Muscle layer of colon (tissue), 2 donors: ENCODE measurements at regions not wholly inside any gene's neighbourhood (a gene's known extent, or its start where the extent isn't known, plus 50 kb on each side); places are given as distances from the start of the nearest gene placed in this dataset.
"Not testable (repeated sequence)": the region's sequence is repeated elsewhere in the genome, so short reads cannot be mapped to it uniquely, and the experiment has no call there.

ENCODE experiments used
- H3K27ac ChIP-seq: one replicate; pipeline ENCODE4 v1.7.0; 2013; ENCODE audit warnings: low read depth, mild to moderate bottlenecking, low read length, moderate library complexity
- H3K27me3 ChIP-seq, 2 donors: one replicate each; pipeline ENCODE4 v1.7.0; 2013; ENCODE audit warnings: low read length in 2 of 2, mild to moderate bottlenecking in 2 of 2; ENCODE audit not compliant: insufficient read depth in 2 of 2, control insufficient read depth in 1 of 2
- H3K36me3 ChIP-seq: one replicate; pipeline ENCODE4 v1.7.0; 2013; ENCODE audit warnings: mild to moderate bottlenecking, low read length; ENCODE audit not compliant: insufficient read depth
- H3K4me1 ChIP-seq: one replicate; pipeline ENCODE4 v1.7.0; 2013; ENCODE audit warnings: mild to moderate bottlenecking, low read length; ENCODE audit not compliant: insufficient read depth
- H3K4me3 ChIP-seq, 2 donors: one replicate each; pipeline ENCODE4 v1.7.0; 2013; ENCODE audit warnings: low read length in 2 of 2, low read depth in 1 of 2, mild to moderate bottlenecking in 1 of 2, moderate library complexity in 1 of 2
- H3K9ac ChIP-seq: one replicate; pipeline ENCODE4 v1.7.0; 2013; ENCODE audit warnings: low read length
- H3K9me3 ChIP-seq: one replicate; pipeline ENCODE4 v1.7.0; 2013; ENCODE audit warnings: mild to moderate bottlenecking, low read length
- donor health status: abdominal sarcoma.
- donor health status: Adenocarcinoma of cecum.

DNA sequence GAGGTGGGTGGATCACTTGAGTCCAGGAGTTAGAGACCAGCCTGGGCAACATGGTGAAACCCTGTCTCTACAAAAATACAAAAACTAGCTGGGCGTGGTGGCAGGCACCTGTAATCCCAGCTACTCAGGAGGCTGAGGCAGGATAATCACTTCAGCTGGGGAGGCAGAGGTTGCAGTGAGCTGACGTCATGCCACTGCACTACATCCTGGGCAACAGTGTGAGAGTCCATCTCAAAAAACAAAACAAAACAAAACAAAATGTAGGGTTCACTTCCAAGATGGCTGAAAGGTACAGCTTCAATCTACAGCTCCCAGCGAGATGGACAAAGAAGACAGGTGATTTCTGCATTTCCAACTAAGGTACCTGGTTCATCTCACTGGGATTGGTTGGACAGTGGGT is 291.6 kb downstream of the HGF start:
- H3K4me1 ChIP-seq, H3K9ac ChIP-seq, H3K36me3 ChIP-seq, H3K27ac ChIP-seq, H3K4me3 ChIP-seq, H3K27me3 ChIP-seq, H3K9me3 ChIP-seq: not testable (repeated sequence)

DNA sequence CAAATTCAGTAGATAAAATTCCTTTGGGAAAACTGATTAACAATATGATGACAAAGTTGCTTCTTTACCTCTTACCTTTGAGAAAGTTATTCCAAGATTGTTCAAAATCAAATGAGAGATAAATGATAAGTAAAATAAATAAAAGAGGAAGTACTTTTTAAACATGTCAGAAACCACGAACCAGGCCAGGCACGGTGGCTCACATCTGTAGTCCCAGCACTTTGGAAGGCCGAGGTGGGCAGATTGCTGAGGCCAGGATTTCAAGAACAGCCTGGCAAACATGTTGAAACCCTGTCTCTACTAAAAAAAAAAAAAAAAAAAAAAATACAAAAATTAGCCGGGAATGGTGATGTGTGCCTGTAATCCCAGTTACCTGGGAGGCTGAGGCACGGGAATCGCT is 296.6 kb downstream of the HGF start:
- Histone ChIP-seq H3K9ac (no peak overlapping the region), H3K4me3 (no peak overlapping the region), H3K4me1 (no peaks in the 10 kb centered on the region), H3K9me3 (no peaks in the 10 kb centered on the region), H3K27me3 (no peaks in the 10 kb centered on the region), H3K27ac (no peak overlapping the region), H3K36me3 (no peaks in the 10 kb centered on the region)

DNA sequence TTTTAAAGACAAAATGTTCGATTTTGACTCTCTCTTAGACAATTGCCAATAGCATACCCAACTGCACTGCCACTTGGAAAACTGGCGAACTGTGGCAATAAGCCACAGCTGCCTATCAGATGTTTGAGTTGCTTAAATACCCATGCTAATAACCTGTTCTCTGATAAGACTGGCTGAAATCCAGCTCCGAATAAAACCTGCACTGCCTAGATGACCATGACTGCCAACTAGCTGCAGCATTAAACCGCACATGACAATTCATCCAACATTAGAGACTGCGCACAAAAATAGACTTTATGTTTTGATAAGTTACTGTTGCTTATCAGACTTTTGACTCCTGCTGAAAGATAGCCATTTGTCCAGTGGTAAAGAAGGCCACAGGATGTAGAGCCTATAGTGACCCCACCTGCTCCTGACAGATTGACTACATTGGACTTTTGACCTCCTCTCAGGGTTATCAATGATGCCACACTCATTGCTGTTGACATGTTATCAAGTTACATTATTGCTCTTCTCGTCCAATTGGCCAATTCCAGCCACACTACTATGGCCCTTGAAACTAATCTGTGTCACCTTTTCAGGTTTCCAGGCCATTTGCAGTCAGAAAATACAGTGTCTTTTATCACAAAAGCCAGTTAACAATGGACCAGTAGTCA is 299.0 kb downstream of the HGF start:
- Histone ChIP-seq H3K27ac (no peak overlapping the region), H3K36me3 (no peaks in the 10 kb centered on the region), H3K9ac (no peak overlapping the region), H3K4me1 (no peaks in the 10 kb centered on the region), H3K9me3 (no peaks in the 10 kb centered on the region), H3K27me3 (no peaks in the 10 kb centered on the region), H3K4me3 (no peak overlapping the region)

DNA sequence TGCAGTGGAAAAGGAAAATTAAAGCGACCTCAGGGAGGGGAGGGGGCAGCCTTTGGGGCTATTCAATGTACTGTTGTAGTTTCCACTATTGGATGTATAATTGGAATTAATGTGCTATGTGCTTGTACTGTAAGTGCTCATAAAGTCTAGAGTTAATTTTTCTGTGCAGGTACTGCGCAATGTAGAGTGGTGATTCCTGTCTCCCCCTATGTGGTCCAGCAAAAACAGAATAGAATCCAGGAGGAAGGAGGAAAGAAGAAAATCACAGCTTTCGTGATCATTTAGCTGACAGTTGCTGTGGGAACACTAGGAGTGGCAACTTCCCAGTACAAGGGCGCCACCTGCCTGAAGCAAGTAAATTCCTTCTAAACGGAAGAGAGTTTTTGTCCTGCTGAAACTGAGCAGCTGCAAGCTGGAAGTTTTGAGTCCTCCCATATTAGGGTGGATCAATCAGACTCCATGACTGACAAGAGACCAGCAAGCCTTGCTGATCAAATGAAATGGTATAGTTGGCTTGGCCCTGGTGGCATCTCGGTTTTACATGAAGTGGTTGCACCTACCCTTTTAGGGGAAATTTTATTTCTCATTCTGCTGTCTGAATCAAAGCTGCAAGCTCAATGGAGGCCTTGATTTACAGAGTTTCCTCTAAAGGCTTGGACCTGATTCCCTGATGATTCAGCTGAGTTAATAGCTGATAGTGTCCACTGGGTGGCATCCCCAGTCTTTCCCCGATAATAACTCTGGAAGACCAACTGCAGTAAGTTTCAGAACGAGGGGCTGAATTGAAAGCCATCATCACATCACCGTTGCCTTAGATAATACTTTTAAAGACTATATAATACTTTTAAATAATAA is 299.8 kb downstream of the HGF start:
- no peaks in the 10 kb centered on the region for H3K9me3 ChIP-seq
- no peaks in the 10 kb centered on the region for H3K36me3 ChIP-seq
- peak overlapping the region; percentile 23 for H3K27ac ChIP-seq
- H3K4me1 ChIP-seq: no peaks in the 10 kb centered on the region
- no peak overlapping the region for H3K9ac ChIP-seq
- no peaks in the 10 kb centered on the region for H3K27me3 ChIP-seq
- no peak overlapping the region for H3K4me3 ChIP-seq

DNA sequence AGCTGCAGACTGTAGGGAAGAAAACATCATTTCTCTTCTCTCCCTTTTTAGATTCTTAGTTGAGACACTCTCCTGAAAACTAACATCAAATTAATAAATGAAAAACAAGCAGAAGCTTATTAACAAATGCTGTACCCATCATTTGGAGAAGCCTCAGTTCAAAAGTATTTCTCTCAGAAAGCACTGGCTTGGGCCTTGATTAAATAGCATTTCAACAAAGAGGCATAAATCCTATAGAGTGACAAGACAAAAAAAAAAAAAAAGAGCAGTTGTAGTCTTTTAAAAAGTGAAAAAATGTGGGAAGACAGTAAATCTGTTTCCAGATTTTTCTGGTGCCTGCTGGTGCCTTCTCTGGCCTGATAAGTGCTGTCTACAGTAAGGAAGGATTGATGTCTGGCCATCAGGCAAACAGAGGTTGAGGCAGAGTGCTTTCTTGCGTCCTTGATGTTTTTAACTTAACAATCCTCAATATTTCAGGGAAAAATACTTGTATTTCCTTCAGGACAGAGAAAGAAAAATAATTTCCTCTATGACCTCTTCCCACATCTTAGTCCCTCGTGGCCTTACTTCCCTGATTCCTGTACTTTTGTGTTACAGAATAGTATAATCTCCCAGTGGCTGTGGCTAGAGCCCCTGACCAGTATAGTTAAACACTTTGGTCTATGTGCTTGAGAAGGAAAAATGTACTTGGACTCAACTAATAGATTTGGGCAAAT is 300.5 kb downstream of the HGF start:
- H3K4me3 ChIP-seq: no peak overlapping the region
- no peak overlapping the region for H3K9ac ChIP-seq
- H3K36me3 ChIP-seq: no peaks in the 10 kb centered on the region
- H3K4me1 ChIP-seq: no peaks in the 10 kb centered on the region
- no peaks in the 10 kb centered on the region for H3K9me3 ChIP-seq
- no peak overlapping the region for H3K27ac ChIP-seq
- no peaks in the 10 kb centered on the region for H3K27me3 ChIP-seq

DNA sequence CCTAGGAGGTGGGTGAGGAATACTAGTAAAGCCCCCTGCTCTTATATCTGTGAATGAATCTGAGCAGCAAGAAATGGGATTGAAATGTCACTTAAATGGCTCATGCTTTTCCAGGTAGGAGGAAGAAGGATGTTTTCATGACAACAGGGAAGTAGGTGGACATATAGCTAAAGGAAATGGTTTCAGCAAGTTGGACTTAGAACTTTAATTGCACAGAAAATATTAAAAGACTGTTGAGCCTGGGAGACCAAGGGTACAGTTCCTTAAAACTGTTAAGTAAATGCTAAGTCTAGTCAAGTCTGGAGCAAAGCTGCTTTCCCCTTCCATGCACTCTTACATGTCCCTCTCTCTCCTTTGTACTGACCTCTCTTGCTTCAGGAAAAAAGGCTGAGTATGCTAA is 301.3 kb downstream of the HGF start:
- Histone ChIP-seq H3K9me3 (no peaks in the 10 kb centered on the region), H3K27ac (no peak overlapping the region), H3K4me1 (no peaks in the 10 kb centered on the region), H3K27me3 (no peaks in the 10 kb centered on the region), H3K9ac (no peak overlapping the region), H3K36me3 (no peaks in the 10 kb centered on the region), H3K4me3 (no peak overlapping the region)

DNA sequence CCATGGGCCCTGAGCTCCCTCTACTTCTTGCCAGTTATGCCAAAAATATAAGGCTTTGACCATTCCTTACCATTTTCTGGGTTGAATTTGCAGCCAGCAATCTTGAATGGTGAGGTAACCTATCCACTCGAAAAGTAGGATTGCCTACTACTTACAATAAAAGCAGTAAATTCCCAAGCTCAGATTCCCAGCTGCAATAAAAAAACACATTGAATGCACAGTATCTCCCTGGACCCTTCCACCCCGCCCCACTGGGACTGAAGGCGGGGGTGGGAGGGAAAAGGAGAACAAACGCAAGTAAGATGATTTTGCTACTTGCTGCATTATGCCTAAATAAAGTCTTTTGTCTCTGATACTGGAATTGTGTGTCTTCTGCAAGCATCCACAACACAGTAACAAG is 301.9 kb downstream of the HGF start:
- Histone ChIP-seq H3K36me3 (no peaks in the 10 kb centered on the region), H3K9ac (no peak overlapping the region), H3K4me3 (no peak overlapping the region), H3K27me3 (no peaks in the 10 kb centered on the region), H3K9me3 (no peaks in the 10 kb centered on the region), H3K4me1 (no peaks in the 10 kb centered on the region), H3K27ac (no peak overlapping the region)

DNA sequence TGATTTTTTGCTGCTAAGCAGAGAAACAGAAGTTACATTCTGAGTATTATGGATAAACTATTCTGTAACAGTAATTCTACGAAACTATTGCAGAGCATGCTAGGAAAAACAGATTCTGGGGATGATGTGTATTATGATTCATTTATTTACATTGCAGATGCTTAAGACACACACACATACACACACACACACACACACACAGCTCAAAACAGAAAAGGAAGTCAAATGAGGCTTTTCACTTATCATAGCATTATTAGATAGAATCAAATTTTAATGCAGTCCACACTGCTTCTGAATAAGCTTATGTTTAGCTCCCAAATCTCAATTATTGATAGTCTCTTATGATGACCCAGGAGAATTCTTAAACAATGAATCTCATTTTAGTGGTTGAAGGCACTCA is 307.2 kb downstream of the HGF start:
- H3K4me1 ChIP-seq: no peaks in the 10 kb centered on the region
- H3K9ac ChIP-seq: no peak overlapping the region
- H3K27me3 ChIP-seq: no peaks in the 10 kb centered on the region
- H3K36me3 ChIP-seq: no peaks in the 10 kb centered on the region
- H3K27ac ChIP-seq: no peak overlapping the region
- H3K4me3 ChIP-seq: no peak overlapping the region
- H3K9me3 ChIP-seq: no peaks in the 10 kb centered on the region

DNA sequence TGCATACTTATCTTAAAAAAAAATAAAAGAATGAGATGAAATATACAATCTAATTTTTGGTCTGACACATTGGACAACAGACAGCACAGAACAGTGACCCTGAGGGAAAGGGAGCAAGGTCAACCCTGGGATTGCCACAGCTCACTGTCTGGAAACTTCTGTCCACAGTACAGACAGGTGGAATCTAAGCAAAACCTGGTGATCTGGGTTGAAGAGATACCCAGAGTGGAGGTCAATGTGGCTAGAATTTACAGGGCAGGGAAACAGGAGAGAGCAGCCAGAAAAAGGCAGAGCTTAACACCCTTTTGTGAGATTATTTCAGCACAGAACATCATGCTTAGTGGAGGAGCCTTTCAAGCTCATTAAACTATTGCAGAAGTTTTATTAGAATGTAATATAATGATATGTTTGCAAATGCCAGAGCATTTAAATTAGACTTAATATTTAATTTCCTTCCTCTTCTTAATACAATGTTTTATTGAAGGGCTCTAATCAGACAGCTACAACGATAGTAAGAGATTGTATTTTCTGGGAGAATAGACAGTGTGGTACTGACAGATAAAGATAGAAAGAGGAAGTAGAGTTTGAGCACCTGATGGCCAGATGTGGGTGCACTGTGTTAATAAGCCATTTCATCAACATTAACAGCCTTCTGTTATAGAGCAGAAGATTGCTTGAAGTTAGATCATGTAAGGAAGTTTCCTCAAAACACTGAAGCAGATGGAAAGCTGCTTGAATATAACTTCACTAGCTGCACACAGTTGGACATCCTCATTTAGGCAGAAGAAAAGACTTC is 309.4 kb downstream of the HGF start:
- Histone ChIP-seq H3K27ac (no peak overlapping the region), H3K27me3 (no peaks in the 10 kb centered on the region), H3K36me3 (no peaks in the 10 kb centered on the region), H3K9ac (no peak overlapping the region), H3K4me1 (no peaks in the 10 kb centered on the region), H3K9me3 (no peaks in the 10 kb centered on the region), H3K4me3 (no peak overlapping the region)

DNA sequence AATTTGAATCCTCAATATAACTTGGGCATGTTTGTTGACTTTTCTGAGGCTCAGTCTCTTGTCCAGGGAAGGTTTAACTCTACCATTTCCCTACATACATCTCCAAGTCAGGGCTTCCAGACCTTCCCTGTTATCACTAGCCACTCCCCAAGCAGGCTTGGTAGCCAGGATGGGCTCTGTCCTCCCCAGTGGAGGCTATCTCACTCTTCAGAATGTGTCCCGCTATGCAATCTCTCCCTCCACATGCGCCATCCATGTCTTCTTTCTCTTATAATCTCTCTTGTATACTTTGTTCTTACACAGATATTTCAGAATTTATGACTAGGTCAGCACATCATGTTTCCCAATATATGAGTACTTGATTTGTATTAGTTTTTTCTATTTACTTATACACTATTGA is 310.4 kb downstream of the HGF start:
- Histone ChIP-seq H3K9me3 (no peaks in the 10 kb centered on the region), H3K27ac (no peak overlapping the region), H3K4me3 (no peak overlapping the region), H3K4me1 (no peaks in the 10 kb centered on the region), H3K27me3 (no peaks in the 10 kb centered on the region), H3K9ac (no peak overlapping the region), H3K36me3 (no peaks in the 10 kb centered on the region)

DNA sequence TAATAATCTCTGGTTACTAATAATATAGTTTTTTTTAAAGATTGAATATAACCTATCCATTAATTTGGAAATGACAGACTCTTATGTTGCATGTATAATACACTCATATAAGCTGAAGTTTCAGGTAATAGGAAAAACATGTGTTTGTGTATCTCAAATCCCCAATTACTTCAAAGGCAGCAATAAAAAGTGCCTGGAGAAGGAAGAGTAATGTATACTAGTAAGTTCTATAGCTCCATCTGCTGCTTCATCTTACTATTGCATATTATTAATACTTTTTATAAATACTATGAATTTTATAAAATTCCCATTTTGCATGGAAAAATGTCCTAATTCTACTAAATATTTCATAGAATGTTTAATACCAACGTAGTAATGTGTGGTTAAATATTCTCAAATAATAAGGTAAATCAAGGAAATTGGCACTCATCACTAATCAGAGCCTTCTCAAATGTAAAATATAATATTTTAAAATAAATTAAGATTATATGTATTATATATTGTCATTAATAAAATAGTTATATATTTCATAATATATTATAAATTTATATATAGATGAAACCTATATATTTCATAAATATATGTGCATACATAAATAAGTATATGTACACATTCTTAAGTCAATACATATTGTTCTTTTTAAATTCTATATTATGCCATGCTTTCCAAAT is 311.9 kb downstream of the HGF start:
- Histone ChIP-seq H3K36me3 (no peaks in the 10 kb centered on the region), H3K4me1 (no peaks in the 10 kb centered on the region), H3K27me3 (no peaks in the 10 kb centered on the region), H3K4me3 (no peak overlapping the region), H3K27ac (no peak overlapping the region), H3K9me3 (no peaks in the 10 kb centered on the region), H3K9ac (no peak overlapping the region)
